HG03469 (cell line): ENCODE measurements at regions not wholly inside any gene's neighbourhood (a gene's known extent, or its start where the extent isn't known, plus 50 kb on each side); places are given as distances from the start of the nearest gene placed in this dataset.
A peak's percentile ranks its signal among the peaks of the same experiment; 100 is the strongest.

Experiments used
- ATAC-seq: cut with Tn5 transposase; IDR thresholded peaks from one replicate; pipeline ENCODE4 v1.9.1; 2021; ENCODE audit warnings: mild to moderate bottlenecking, moderate library complexity, moderate number of reproducible peaks; ENCODE audit not compliant: unreplicated experiment

GRCh38 chr2:9738062-9738461 lies 105.2 kb upstream of the TAF1B start:
- ATAC-seq, result no peak

GRCh38 chr2:9738535-9739496 lies 104.5 kb upstream of the TAF1B start:
- no peak for ATAC-seq

- ATAC-seq, result no peak
Measured at GRCh38 chr2:9739531-9739964, 103.7 kb upstream of the TAF1B start.

GRCh38 chr2:9740382-9741073 lies 102.7 kb upstream of the TAF1B start:
- no peak for ATAC-seq

GRCh38 chr2:9741110-9741509 lies 102.2 kb upstream of the TAF1B start:
- ATAC-seq, result no peak

- no peak for ATAC-seq
Measured at GRCh38 chr2:9742601-9743000, 100.7 kb upstream of the TAF1B start.

GRCh38 chr2:9744256-9745004 lies 98.8 kb upstream of the TAF1B start:
- no peak for ATAC-seq

GRCh38 chr2:9745153-9745899 lies 97.9 kb upstream of the TAF1B start:
- ATAC-seq, result no peak

GRCh38 chr2:9747396-9747795 lies 95.9 kb upstream of the TAF1B start:
- no peak for ATAC-seq

GRCh38 chr2:9748577-9748976 lies 94.7 kb upstream of the TAF1B start:
- no peak for ATAC-seq

GRCh38 chr2:9749546-9750223 lies 93.6 kb upstream of the TAF1B start:
- ATAC-seq, result no peak

- no peak for ATAC-seq
Measured at GRCh38 chr2:9750224-9751215, 92.8 kb upstream of the TAF1B start.

GRCh38 chr2:9751831-9752230 lies 91.4 kb upstream of the TAF1B start:
- no peak for ATAC-seq

- ATAC-seq, result no peak
Measured at GRCh38 chr2:9752441-9753275, 90.6 kb upstream of the TAF1B start.

GRCh38 chr2:9753276-9753600 lies 90.0 kb upstream of the TAF1B start:
- peak; percentile 86 for ATAC-seq

GRCh38 chr2:9753665-9754531 lies 89.4 kb upstream of the TAF1B start:
- no peak for ATAC-seq

GRCh38 chr2:9754532-9754887 lies 88.8 kb upstream of the TAF1B start:
- no peak for ATAC-seq
